ENCODE measurements at regions not wholly inside any gene's neighbourhood (a gene's known extent, or its start where the extent isn't known, plus 50 kb on each side); places are given as distances from the start of the nearest gene placed in this dataset.

DNA sequence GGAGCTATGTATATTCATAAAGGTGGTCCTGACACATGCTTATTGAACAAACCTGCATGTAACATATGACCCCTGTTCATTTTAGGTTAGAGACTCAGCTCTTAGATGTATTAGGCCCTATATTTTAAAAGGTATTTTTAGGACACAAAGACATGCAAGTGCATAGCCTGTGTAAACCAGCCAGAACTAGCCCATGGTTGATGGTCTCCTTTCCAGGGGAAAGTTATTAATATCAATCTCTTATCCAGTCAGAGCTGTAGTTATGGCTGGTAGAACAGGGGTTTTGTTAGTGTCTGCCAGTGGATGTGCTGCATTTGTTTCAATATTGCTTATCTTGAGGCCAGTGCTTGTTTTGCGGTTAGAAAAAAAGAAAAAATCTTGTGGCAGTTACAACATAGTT, 488.6 kb downstream of the KCTD8 start:
- DNase-seq (ENCODE audit: low read depth in 2 of 2) = no peak

DNA sequence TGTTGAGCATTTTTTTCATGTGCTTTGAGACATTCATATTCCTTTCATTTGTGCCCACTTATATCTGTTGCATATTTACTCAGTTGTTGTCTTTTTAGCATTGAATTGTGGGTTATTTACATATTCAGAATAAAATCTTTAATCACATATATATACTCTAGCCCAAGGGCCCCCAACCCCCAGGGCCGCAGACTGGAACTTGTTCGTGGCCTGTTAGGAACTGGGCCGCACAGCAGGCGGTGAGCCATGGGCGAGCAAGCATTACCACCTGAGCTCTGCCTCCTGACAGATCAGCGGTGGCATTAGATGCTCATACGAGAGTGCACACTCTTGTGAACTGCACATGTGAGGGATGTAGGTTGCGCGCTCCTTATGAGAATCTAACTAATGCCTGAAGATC, 480.6 kb downstream of the KCTD8 start:
- DNase-seq (ENCODE audit: low read depth in 2 of 2) = no peak

DNA sequence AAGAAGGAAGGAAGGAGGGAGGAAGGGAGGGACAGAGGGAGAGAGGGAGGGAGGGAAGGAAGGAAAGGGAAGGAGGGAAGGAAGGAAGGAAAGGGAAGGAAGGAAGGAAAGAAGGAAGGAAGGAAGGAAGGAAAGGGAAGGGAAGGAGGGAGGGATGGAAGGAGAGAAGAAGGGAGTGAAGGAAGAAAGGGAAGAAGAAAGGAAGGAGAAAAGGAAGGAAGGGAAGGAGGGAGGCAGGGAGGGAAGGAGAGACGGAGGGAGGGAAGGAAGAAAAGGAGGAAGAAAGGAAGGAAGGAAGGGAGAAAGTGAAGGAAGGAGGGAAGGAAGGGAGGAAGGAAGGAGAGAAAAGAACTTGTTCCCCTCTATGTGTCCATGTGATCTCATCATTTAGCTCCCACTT, 465.0 kb downstream of the KCTD8 start:
- DNase-seq (ENCODE audit: low read depth in 2 of 2) = no peak

DNA sequence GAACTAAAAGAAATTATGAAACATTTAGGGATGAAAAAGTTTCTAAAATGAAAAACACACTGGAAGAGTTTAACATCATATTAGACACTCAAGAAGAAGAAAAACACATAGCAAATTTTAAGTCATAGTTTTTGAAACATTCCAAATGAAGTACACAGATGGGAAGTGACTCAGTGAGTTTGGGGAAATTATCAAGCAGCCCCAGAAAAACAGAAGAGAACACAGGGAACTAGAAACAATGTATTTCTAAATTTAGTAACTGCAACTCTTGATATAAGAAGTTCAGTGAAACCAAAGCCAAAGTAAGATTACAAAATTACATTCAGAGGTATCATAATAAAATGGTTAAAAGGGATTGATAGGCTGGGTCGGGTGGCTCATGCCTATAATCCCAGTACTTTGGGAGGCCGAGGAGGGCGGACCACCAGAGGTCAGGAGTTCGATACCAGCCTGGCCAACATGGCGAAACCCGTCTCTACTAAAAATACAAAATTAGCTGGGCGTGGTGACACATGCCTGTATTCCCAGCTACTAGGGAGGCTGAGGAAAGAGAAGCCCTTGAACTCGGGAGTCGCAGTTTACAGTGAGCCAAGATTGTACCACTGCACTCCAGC, 461.2 kb downstream of the KCTD8 start:
- no peak for DNase-seq (ENCODE audit: low read depth in 2 of 2)

DNA sequence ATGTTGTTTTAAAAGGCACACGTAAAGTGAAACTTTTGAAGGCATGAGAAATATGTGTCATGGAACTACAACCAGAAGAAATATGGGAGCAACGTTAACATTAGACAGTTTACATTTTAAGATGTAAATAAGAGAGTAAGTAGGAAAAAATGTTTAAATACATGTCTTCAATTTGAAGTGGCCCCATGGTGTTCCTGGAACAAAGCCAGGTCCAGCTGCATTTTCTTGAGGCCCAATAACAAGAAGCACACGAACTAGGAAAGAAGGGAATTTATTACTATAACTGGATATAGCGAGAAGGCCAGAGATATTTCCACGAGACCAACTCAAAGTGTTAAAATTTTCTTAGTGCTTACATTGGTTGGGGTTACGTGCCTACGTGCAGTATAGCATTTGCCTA, 458.1 kb downstream of the KCTD8 start:
- DNase-seq (ENCODE audit: low read depth in 2 of 2) = no peak

DNA sequence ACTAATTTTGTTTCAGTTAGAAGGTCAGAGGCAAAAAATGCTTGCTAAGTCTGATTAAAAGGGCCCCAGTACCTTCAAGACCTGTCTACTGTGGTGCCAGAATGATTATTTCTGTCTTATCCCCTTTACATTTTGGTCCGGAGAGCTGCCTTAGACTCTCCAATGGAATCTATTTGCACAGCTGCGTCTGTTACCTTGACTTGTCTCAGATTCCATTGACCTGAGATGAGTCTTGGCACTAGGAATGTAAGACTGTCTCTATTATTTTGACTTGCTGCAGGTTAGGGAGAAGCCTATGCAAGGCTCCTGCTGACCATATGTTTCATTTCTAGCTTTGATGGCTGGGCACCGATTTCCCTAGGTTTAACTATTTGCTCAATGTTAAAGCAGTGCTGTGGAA, 457.6 kb downstream of the KCTD8 start:
- no peak for DNase-seq (ENCODE audit: low read depth in 2 of 2)

DNA sequence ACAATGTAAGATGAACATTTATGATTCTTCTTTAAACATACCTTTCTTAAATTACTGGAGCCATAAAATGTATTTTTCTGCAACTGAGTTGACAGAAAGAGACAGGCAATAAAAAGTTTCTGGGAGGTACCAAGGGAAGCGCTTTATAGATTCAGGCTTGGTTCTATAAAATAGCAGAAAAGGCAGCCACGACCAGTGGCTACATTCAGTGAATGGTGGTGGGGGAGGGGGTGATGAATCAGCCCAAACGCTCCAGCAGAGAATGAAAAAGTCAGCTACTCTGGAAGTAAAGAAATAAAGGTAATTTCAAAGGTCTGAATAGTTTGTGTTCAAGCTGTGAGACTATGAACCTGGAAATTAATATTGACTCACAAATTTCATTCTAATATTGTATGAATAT, 456.1 kb downstream of the KCTD8 start:
- no peak for DNase-seq (ENCODE audit: low read depth in 2 of 2)

DNA sequence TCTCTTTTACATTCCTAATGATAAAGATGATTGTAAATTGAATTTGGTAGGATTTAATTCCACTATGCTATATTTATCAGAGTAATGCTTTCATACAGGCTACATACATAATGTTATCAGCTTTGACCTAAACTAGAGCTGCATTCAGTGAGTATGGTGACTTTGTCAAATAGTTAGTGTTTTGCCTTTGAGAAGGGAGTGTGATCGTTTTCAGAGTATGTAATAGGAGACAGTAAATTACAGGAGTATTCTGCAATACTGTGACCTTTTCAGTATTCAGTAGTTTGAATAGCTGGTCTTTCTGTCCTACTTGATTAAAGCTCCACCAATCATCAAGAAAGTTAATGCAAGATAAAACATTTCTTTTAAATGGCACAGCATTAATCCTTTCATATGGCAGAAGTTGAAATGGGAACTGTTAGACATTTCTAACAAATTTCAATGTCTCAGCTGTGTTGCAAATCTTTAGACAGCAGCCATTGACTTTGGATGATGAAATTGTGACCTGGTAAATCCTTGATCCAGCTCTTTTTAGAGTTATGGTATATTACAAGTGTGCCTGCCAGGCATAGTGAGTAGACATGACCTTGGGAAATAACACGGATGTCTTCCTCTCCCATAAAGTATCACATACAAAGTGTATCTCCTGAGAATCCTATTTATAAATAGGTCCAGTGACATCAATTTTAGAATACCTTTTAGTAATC, 455.3 kb downstream of the KCTD8 start:
- no peak for DNase-seq (ENCODE audit: low read depth in 2 of 2)

DNA sequence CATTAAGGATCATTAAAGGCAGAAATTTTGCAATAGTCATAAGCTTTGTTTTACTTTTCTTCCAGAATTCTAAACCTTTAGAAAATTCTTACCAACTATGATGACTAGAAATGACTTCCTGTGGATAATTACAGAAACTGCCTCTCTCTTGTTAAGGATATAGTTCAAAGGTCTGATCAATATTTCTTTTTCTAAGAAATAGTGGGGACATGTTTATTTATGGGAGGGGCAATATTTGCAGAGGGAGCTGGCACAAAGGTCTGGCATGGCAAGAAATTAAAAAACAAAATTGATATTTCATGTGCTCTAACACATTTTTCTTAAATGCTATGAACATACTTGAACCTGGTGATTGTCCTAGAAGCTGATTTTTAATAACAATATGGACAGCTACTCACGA, 448.9 kb downstream of the KCTD8 start:
- DNase-seq (ENCODE audit: low read depth in 2 of 2) = no peak

DNA sequence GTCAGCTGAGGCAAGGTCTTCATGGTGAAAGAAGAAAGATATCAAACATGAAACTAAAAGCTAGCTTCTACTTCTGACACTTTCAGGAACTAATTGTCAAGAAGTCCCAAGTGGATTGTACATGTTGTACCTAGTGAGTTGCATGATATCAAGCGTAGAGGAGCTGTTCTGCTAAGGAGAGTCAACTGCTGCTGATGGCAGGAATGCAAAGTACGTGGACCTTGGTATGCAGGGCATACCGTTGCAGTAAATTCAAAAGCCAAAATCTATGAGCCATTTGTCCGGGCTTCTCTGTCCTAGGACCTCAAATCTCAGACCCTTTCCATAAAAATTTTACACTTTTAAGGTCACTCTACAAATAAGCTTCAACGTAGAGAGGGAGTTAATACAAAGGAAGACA, 446.2 kb downstream of the KCTD8 start:
- no peak for DNase-seq (ENCODE audit: low read depth in 2 of 2)

DNA sequence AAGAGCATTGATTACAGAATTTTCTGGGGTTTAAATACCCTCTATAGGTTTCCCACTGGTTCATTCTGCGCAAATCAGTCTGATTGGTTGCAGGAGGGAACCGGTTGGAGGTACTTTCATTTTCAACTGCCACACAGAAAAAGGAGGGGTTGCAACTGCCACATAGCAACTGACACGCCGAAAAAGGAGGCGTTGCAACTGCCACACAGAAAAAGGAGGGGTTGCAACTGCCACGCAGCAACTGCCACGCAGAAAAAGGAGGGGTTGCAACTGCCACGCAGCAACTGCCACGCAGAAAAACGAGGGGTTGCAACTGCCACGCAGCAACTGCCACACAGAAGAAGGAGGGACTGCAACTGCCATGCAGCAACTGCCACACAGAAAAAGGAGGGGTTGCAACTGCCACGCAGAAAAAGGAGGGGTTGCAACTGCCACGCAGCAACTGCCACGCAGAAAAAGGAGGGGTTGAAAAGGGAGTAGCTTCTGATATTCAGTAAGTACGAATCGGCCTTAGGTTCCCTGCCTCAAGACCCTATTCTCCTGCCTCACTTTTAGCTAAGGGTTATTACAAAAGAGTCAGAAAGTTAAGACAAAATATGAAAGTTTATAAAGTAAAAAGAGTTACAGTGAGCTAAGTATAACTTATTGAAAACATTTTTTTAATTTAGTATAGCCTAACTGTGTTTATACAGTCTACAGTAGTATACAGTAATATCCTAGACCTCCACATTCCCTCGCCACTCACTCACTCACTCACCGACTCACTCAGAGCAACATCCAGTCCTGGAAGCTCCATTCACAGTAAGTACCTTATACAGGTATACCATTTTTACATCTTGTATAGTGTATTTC, 431.8 kb downstream of the KCTD8 start:
- DNase-seq (ENCODE audit: low read depth in 2 of 2) = no peak

DNA sequence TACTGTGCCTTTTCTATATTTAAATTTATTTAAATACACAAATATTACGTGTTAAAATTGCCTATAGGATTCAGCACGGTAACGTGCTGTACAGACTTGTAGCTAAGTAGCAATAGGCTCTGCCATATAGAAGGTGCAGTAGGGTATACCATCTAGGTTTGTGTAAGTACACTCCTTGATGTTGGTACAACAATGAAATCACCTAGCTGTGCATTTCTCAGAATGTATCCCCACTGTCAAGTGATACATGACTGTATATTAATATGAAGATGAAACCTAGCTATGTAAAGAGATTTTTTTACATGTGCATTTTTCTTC, 431.2 kb downstream of the KCTD8 start:
- no peak for DNase-seq (ENCODE audit: low read depth in 2 of 2)

DNA sequence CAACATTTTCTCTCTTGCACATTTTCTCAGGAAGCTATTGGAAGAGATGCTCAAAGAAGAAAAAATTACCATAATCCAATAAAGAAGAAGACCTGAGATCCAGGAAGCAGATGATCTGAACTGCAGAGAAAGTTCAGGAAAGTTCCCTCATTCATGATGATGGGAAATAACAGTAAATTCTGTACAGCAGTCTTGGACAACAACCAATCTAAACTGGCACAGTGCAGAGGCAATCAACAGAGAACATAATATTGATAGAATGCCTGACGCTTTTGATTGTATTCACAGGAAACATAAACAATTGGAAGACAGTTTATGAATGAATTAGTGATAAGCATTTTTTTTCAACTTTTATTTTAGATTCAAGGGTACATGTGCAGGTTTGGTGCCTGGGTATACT, 428.9 kb downstream of the KCTD8 start:
- no peak for DNase-seq (ENCODE audit: low read depth in 2 of 2)

DNA sequence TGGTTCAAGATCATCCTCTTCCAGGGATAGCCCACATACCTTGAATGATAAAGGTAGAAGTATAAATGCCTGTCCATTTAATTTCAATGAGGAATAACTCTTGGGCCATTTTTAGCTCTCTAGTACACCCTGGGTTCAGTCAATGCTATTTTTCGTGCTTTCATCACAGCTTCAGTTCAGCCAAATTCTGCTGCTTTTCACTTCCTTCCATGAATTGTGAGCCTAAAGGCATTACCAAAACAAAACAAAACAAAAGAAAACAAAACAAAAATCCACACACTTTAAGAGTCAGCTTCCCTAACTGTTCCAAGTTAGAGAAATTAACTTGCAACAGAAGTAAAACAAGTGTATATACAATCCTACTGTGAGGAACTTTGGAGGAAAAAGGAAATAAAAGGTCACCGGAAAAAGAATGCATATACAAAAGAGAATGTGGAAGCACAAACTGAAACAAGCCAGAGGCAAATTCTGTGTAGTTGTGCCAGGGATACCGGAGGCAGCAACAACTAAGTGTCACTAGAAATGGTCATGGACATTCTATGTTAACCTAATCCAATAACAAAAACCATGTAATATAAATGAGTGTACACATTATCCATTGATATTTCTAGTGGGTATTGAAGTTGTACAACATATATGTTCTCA, 423.1 kb downstream of the KCTD8 start:
- no peak for DNase-seq (ENCODE audit: low read depth in 2 of 2)

DNA sequence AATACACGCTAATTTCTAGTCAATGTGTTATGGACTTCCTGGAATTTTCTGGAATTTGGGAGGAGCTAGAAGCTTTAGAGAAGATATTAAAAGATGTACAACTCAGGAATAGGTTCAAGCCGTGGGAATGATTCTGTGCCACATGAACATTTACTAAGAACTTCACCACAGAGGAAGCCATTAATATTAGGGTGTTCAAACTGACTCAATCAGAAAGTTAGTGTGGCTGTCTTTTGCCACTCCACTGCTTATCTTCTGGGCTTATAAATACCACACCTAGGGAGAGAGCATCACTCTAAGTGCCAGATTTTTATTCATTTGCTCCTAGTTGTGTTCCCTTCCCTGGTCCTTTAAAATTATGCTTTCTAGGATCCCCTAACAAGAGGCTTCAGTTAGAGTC, 409.8 kb downstream of the KCTD8 start:
- DNase-seq (ENCODE audit: low read depth in 2 of 2) = no peak

DNA sequence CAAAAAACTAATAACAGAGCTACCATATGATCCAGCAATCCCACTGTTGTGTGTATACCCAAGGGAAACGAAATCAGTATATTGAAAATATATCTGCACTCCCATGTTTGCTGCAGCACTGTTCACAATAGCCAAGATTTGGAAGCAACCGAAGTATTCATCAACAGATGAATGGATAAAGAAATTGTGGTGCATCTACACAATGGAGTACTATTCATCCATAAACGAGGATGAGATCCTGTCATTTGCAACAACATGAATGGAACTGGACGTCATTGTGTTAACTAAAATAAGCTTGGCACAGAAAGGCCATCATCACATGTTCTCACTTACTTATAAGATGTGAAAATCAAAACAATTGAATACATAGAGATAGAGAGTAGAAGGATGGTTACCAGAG, 402.1 kb downstream of the KCTD8 start:
- DNase-seq (ENCODE audit: low read depth in 2 of 2) = no peak

DNA sequence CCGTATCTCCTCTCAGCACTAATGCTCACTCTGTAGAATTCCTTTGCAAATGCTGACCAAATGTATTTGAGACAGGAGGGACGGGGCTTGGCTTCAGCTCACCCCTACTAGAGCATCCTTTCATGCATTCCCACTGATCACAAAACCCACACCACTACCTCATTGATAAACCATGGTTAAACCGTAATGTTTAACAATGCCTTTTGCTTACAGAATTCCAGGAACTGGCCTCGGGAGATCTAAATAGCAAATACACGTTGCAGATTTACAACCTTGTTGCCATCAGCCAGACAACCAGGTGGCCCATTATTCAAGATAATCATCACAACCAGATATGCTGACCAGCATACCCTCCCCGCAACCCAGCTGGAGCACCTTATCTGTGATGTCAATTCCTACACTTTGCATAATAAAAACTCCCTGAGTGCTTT, 391.9 kb downstream of the KCTD8 start:
- DNase-seq (ENCODE audit: low read depth in 2 of 2) = no peak

DNA sequence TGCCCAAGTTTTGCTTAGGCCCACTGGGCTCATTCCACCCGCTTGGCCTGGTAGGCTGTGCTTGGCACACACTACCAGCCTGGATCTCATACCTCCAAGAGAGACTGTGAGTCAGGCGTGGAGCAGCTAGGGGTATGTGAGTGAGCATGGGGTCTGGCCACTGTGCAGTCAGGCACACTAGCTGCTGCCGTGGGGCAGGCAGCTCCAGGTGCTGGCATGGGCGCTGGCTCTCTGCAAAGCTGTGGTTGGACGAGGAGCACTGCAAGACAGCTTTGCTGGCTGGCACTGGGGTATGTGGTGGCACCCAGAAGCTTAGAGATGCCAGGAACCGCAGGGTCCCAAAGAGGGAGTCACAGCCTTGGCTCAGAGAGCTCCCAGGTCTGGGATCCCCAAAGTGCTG, 377.8 kb downstream of the KCTD8 start:
- no peak for DNase-seq (ENCODE audit: low read depth in 2 of 2)

DNA sequence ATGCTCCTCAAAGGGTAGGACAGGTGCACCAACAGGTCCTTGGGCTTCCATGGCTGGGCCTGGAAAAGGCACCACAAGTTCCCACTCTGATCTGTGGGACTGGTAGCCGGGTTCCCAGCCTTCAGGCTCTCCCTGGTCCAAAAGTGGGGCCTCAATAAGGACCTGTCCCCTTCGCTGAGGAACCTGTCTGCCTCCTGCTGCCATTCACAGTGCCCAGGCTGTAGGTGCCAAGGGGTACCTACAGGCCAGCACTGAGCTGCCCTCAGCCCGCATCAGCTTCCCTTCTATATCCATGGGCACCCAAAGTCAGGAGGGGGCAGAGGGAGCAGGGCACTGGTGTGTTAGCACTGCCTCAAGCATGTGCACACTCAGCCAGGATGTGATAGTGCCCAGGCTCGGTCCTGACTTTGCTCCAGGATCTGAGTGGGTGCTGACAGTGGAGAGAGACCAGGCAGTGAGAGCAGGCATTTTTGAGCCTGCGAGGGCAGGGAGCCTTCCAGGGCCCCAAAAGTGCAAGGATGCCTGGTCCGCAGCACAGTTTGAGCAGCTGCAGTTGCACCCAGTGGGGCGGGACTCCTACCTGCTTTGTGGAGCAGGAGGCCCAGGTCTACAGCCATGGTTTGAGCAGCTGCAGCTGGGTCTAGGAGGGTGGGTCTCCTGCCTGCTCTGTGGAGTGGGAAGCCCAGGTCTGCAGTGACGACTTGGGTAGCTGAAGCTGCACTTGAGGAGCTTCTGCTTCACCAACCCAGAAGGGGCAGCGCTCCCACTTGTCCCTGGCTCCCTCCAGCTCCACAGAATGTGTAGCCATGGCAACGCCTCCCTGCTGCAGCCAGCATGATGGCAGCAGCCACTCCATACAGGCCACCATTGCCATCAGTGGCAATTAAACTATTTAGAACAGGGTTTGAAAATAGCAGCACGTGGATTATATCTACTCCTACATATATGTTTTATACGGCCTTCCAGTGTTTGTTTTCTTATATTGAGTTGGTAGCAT, 376.4 kb downstream of the KCTD8 start:
- DNase-seq (ENCODE audit: low read depth in 2 of 2) = no peak

DNA sequence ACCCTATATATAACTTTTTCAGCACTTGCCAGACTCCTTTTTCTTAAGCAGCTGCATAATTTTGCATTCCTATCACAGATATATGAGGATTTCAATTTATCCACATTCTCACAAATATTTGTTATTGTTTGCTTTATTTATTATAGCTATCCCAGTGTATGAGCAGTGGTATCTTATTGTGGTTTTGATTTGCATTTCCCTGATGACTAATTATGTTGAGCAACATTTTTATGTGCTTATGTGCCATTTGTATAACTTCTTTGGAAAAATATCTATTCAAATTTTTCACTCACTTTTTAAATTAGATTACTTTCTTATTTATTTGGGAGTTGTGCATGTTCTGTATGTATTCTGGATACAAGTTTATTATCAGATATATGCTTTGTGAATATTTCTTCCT, 361.9 kb downstream of the KCTD8 start:
- no peak for DNase-seq (ENCODE audit: low read depth in 2 of 2)

DNA sequence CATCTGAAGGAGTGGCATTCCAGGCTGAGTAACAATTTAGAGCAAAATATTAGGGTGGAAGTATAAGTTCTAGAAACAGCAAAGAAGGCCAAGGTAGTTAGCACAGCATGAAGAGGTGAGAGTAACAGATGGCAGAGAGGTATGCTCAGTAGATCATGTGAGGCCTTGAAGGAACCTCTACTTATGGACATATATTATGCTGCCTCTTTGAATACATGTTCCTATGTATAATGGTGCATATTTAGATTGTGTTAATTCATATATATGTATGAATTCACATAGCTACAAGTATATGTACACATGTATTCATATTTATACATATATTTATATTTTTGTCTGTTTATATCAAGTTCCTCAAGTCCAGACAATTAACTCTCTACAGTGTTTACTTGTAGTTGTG, 355.2 kb downstream of the KCTD8 start:
- DNase-seq (ENCODE audit: low read depth in 2 of 2) = no peak

Measured in stimulated activated CD8-positive, alpha-beta memory T cell treated with anti-CD3 and anti-CD28 coated beads, Interleukin-2, amount 100 ng/mL, for 48 hours (primary cell).